ENCODE measurements at regions not wholly inside any gene's neighbourhood (a gene's known extent, or its start where the extent isn't known, plus 50 kb on each side); places are given as distances from the start of the nearest gene placed in this dataset.

DNA sequence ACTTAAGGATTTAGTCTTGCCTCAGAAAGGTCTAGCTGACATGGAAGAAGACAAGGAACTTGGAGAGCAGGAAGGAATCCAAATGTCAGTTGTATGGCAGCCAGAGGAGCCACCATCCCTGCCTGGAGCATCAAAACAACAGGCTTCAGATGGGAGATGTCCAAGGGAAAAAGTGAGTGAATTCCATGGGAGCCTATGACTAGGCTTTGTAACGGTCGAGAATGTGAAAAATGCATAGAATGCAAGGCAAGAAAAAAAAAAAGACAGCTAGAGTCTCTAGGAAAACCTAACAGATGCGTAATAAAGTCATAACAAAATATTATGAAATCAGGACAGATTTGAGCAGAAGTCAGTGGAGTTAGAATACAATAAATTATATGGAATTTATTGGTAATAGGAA, 183.7 kb upstream of the LSM14A start:
- ATAC-seq (no peak), DNase-seq (ENCODE audit: low spot score) (peak; percentile 45)
- Histone ChIP-seq H3K4me2 (no peak overlapping the region), H3K9me2 (ENCODE audit: insufficient read depth) (no peaks in the 10 kb centered on the region; the same call in 1 of the 2 replicates), H4K20me1 (replicated peaks; ENCODE audit: insufficient read depth) (no peaks in the 10 kb centered on the region), H3K36me3 (ENCODE audit: insufficient read depth) (no peaks in the 10 kb centered on the region; the same call in 1 of the 2 replicates), H3K4me3 (no peak overlapping the region), H3K79me2 (replicated peaks; ENCODE audit: insufficient read depth) (no peaks in the 10 kb centered on the region), H2AFZ (no peak overlapping the region), H3K27ac (ENCODE audit: low read depth) (no peak overlapping the region), H3K4me1 (ENCODE audit: insufficient read depth) (no peaks in the 10 kb centered on the region), H3K27me3 (ENCODE audit: insufficient read depth) (no peaks in the 10 kb centered on the region), H3F3A (replicated peaks; ENCODE audit: low read depth) (no peaks in the 10 kb centered on the region)
- TF ChIP-seq ZNF331 (CRISPR knock-in tag; IDR thresholded peaks at IDR 0.05; ENCODE audit: low read depth) (no peak), ZNF114 (CRISPR knock-in tag; IDR thresholded peaks at IDR 0.05) (no peak), CREB1 (CRISPR knock-in tag; IDR thresholded peaks at IDR 0.05; ENCODE audit: low read depth) (no peak), POLR2AphosphoS5 (IDR thresholded peaks at IDR 0.05; ENCODE audit: low read depth) (no peak), STAT1 (IDR thresholded peaks at IDR 0.05; ENCODE audit: unreplicated experiment) (no peak), EZH2phosphoT487 (IDR thresholded peaks at IDR 0.05; ENCODE audit: unreplicated experiment) (no peak), NANOG (IDR thresholded peaks at IDR 0.05; ENCODE audit: borderline replicate concordance) (no peak), JUNB (IDR thresholded peaks at IDR 0.05; ENCODE audit: unreplicated experiment) (no peak), EZH2 (IDR thresholded peaks at IDR 0.05; ENCODE audit: low read depth, unreplicated experiment) (no peak)
- TF ChIP-seq, protein P1, sequence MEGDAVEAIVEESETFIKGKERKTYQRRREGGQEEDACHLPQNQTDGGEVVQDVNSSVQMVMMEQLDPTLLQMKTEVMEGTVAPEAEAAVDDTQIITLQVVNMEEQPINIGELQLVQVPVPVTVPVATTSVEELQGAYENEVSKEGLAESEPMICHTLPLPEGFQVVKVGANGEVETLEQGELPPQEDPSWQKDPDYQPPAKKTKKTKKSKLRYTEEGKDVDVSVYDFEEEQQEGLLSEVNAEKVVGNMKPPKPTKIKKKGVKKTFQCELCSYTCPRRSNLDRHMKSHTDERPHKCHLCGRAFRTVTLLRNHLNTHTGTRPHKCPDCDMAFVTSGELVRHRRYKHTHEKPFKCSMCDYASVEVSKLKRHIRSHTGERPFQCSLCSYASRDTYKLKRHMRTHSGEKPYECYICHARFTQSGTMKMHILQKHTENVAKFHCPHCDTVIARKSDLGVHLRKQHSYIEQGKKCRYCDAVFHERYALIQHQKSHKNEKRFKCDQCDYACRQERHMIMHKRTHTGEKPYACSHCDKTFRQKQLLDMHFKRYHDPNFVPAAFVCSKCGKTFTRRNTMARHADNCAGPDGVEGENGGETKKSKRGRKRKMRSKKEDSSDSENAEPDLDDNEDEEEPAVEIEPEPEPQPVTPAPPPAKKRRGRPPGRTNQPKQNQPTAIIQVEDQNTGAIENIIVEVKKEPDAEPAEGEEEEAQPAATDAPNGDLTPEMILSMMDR (conservative IDR thresholded peaks at IDR 0.05; ENCODE audit: low read depth in 2 of 2) = no peak
- TF ChIP-seq, protein P2, sequence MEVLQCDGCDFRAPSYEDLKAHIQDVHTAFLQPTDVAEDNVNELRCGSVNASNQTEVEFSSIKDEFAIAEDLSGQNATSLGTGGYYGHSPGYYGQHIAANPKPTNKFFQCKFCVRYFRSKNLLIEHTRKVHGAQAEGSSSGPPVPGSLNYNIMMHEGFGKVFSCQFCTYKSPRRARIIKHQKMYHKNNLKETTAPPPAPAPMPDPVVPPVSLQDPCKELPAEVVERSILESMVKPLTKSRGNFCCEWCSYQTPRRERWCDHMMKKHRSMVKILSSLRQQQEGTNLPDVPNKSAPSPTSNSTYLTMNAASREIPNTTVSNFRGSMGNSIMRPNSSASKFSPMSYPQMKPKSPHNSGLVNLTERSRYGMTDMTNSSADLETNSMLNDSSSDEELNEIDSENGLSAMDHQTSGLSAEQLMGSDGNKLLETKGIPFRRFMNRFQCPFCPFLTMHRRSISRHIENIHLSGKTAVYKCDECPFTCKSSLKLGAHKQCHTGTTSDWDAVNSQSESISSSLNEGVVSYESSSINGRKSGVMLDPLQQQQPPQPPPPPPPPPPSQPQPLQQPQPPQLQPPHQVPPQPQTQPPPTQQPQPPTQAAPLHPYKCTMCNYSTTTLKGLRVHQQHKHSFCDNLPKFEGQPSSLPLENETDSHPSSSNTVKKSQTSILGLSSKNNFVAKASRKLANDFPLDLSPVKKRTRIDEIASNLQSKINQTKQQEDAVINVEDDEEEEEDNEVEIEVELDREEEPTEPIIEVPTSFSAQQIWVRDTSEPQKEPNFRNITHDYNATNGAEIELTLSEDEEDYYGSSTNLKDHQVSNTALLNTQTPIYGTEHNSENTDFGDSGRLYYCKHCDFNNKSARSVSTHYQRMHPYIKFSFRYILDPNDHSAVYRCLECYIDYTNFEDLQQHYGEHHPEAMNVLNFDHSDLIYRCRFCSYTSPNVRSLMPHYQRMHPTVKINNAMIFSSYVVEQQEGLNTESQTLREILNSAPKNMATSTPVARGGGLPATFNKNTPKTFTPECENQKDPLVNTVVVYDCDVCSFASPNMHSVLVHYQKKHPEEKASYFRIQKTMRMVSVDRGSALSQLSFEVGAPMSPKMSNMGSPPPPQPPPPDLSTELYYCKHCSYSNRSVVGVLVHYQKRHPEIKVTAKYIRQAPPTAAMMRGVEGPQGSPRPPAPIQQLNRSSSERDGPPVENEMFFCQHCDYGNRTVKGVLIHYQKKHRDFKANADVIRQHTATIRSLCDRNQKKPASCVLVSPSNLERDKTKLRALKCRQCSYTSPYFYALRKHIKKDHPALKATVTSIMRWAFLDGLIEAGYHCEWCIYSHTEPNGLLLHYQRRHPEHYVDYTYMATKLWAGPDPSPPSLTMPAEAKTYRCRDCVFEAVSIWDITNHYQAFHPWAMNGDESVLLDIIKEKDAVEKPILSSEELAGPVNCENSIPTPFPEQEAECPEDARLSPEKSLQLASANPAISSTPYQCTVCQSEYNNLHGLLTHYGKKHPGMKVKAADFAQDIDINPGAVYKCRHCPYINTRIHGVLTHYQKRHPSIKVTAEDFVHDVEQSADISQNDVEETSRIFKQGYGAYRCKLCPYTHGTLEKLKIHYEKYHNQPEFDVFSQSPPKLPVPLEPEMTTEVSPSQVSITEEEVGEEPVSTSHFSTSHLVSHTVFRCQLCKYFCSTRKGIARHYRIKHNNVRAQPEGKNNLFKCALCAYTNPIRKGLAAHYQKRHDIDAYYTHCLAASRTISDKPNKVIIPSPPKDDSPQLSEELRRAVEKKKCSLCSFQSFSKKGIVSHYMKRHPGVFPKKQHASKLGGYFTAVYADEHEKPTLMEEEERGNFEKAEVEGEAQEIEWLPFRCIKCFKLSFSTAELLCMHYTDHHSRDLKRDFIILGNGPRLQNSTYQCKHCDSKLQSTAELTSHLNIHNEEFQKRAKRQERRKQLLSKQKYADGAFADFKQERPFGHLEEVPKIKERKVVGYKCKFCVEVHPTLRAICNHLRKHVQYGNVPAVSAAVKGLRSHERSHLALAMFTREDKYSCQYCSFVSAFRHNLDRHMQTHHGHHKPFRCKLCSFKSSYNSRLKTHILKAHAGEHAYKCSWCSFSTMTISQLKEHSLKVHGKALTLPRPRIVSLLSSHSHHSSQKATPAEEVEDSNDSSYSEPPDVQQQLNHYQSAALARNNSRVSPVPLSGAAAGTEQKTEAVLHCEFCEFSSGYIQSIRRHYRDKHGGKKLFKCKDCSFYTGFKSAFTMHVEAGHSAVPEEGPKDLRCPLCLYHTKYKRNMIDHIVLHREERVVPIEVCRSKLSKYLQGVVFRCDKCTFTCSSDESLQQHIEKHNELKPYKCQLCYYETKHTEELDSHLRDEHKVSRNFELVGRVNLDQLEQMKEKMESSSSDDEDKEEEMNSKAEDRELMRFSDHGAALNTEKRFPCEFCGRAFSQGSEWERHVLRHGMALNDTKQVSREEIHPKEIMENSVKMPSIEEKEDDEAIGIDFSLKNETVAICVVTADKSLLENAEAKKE (CRISPR knock-in tag; IDR thresholded peaks at IDR 0.05) = no peak
- TF ChIP-seq, protein P3, sequence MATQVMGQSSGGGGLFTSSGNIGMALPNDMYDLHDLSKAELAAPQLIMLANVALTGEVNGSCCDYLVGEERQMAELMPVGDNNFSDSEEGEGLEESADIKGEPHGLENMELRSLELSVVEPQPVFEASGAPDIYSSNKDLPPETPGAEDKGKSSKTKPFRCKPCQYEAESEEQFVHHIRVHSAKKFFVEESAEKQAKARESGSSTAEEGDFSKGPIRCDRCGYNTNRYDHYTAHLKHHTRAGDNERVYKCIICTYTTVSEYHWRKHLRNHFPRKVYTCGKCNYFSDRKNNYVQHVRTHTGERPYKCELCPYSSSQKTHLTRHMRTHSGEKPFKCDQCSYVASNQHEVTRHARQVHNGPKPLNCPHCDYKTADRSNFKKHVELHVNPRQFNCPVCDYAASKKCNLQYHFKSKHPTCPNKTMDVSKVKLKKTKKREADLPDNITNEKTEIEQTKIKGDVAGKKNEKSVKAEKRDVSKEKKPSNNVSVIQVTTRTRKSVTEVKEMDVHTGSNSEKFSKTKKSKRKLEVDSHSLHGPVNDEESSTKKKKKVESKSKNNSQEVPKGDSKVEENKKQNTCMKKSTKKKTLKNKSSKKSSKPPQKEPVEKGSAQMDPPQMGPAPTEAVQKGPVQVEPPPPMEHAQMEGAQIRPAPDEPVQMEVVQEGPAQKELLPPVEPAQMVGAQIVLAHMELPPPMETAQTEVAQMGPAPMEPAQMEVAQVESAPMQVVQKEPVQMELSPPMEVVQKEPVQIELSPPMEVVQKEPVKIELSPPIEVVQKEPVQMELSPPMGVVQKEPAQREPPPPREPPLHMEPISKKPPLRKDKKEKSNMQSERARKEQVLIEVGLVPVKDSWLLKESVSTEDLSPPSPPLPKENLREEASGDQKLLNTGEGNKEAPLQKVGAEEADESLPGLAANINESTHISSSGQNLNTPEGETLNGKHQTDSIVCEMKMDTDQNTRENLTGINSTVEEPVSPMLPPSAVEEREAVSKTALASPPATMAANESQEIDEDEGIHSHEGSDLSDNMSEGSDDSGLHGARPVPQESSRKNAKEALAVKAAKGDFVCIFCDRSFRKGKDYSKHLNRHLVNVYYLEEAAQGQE (IDR thresholded peaks at IDR 0.05; ENCODE audit: unreplicated experiment) = no peak
- TF ChIP-seq, protein P4, sequence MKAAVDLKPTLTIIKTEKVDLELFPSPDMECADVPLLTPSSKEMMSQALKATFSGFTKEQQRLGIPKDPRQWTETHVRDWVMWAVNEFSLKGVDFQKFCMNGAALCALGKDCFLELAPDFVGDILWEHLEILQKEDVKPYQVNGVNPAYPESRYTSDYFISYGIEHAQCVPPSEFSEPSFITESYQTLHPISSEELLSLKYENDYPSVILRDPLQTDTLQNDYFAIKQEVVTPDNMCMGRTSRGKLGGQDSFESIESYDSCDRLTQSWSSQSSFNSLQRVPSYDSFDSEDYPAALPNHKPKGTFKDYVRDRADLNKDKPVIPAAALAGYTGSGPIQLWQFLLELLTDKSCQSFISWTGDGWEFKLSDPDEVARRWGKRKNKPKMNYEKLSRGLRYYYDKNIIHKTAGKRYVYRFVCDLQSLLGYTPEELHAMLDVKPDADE (IDR thresholded peaks at IDR 0.05) = no peak
- peaks cover 16% of the 10 kb centered on the region; the same call in 2 of the 3 replicates for H3K36me3 Mint-ChIP-seq (ENCODE audit: low read depth)
- peaks cover 3% of the 10 kb centered on the region; the same call in 1 of the 3 replicates for H3K4me1 Mint-ChIP-seq
- no peak overlapping the region for H3K27ac Mint-ChIP-seq
- H3K27me3 Mint-ChIP-seq (ENCODE audit: insufficient read depth, low read depth, poor library complexity) = peaks cover 2% of the 10 kb centered on the region
- no peak overlapping the region for H3K4me3 Mint-ChIP-seq
- H3K9me3 Mint-ChIP-seq = peaks cover 28% of the 10 kb centered on the region

Measured in GM23338 (cell line).